ENCODE measurements at regions not wholly inside any gene's neighbourhood (a gene's known extent, or its start where the extent isn't known, plus 50 kb on each side); places are given as distances from the start of the nearest gene placed in this dataset.

GRCh38 chr2:8525582-8526402, 156.1 kb upstream of the ID2 start (continued):
- TF ChIP-seq ARNT (IDR thresholded peaks at IDR 0.05) = peak in 1 of 2 experiments; percentile 54; a peak in 1 of 4 replicates
- TF ChIP-seq STAG1 (CRISPR knock-in tag; IDR thresholded peaks at IDR 0.05; ENCODE audit: borderline replicate concordance) = peak; percentile 85; the same call in 1 of the 2 replicates
- no peak for TF ChIP-seq ZNF3 (CRISPR knock-in tag; IDR thresholded peaks at IDR 0.05)
- no peak for TF ChIP-seq TAF7 (tag; IDR thresholded peaks at IDR 0.05)
- 0 out of 2 replicates have a peak, but pooled peaks have one; percentile 35 for TF ChIP-seq ELF2 (CRISPR knock-in tag; IDR thresholded peaks at IDR 0.05)
- TF ChIP-seq SMARCC2 (IDR thresholded peaks at IDR 0.05; ENCODE audit: low read depth) = peak; percentile 40; the same call in 1 of the 2 replicates
- no peak for TF ChIP-seq FOS (IDR thresholded peaks at IDR 0.05; ENCODE audit: extremely low read depth, insufficient read length)
- TF ChIP-seq RREB1 (CRISPR knock-in tag; IDR thresholded peaks at IDR 0.05) = no peak
- TF ChIP-seq XRCC5 (IDR thresholded peaks at IDR 0.05; ENCODE audit: low read depth, low read length) = 0 out of 2 replicates have a peak, but pooled peaks have one; percentile 19
- peak; percentile 33 for TF ChIP-seq BRD9 (IDR thresholded peaks at IDR 0.05; ENCODE audit: low read depth, partially characterized antibody)
- no peak for TF ChIP-seq POLR2H (tag; IDR thresholded peaks at IDR 0.05; ENCODE audit: low read depth)
- TF ChIP-seq ZNF23 (CRISPR knock-in tag; IDR thresholded peaks at IDR 0.05) = no peak
- TF ChIP-seq NKRF (IDR thresholded peaks at IDR 0.05; ENCODE audit: borderline replicate concordance) = no peak
- peak; percentile 19 to 29; a peak in 2 of 4 replicates for TF ChIP-seq NRF1 (conservative IDR thresholded peaks at IDR 0.05 in 1 of 2, IDR thresholded peaks at IDR 0.05 in 1 of 2)
- TF ChIP-seq SMAD1 (IDR thresholded peaks at IDR 0.05; ENCODE audit: low read depth, low read length, partially characterized antibody) = peak; percentile 54
- no peak for TF ChIP-seq ZNF766 (CRISPR knock-in tag; conservative IDR thresholded peaks at IDR 0.05)
- no peak for TF ChIP-seq ELF4 (CRISPR knock-in tag; IDR thresholded peaks at IDR 0.05)
- peak; percentile 28; the same call in 1 of the 2 replicates for TF ChIP-seq ATF4 (CRISPR knock-in tag; IDR thresholded peaks at IDR 0.05)
- peak; percentile 22; the same call in 1 of the 2 replicates for TF ChIP-seq BACH1 (tag; IDR thresholded peaks at IDR 0.05)
- TF ChIP-seq TRIM24 (IDR thresholded peaks at IDR 0.05) = peak; percentile 59 to 71; a peak in 3 of 4 replicates

Measured in K562 (cell line).